Stimulated activated CD4-positive, alpha-beta T cell treated with anti-CD3 and anti-CD28 coated beads, Interleukin-1b, Interleukin-23, amount 100 ng/mL, for 48 hours (primary cell): ENCODE measurements at regions not wholly inside any gene's neighbourhood (a gene's known extent, or its start where the extent isn't known, plus 50 kb on each side); places are given as distances from the start of the nearest gene placed in this dataset.
"Not testable (repeated sequence)": the region's sequence is repeated elsewhere in the genome, so short reads cannot be mapped to it uniquely, and the experiment has no call there.

ENCODE experiments used
- DNase-seq: peaks from one replicate; pipeline ENCODE4 v3.0.0-alpha.2; 2020

DNA sequence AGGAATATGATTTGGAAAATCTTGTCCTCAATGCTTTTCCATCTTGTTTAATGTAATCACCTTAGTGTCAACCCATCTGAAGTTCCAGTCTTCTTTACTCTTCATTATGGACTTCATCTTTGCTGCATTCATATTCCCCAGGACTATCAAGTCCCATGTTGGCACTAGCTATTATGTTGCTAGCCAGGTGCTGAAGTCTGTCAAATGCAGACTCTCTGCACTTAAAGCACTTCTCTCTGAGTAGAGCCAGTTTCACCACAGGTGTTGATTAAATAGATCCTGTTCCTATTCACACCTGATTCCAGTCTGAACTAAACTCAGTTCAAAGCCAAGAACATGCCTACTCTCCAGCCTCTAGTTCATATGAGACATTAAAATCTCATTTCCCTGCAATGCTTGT is 75.0 kb upstream of the PKN2 start:
- no peak for DNase-seq

GRCh38 chr1:88610687-88611086 is 73.4 kb upstream of the PKN2 start:
- no peak for DNase-seq

DNA sequence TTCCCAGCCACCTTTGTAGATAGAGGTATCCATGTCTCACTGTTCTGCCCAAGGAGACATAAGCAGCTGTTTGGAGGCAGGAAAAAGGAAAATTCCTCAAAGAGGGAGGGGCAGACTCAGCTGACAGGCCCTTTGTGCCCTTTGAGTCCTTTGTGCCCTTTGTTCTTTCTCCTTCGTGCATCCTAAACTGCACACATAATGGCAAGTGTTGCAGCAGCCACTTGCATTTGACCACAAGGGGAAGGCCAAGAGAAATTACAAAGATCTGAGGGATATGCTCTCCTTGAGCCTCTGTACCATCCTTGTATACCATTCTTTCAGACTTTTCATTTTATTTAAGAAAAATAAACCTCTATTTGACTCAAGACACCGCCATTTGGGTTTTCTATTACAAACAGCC is 71.8 kb upstream of the PKN2 start:
- DNase-seq: no peak

- no peak for DNase-seq
Observed at GRCh38 chr1:88612773-88613172, 71.3 kb upstream of the PKN2 start.

GRCh38 chr1:88618331-88618730 is 65.7 kb upstream of the PKN2 start:
- DNase-seq: no peak

GRCh38 chr1:88623101-88623500 is 61.0 kb upstream of the PKN2 start:
- not testable (repeated sequence) for DNase-seq
